ENCODE measurements at regions not wholly inside any gene's neighbourhood (a gene's known extent, or its start where the extent isn't known, plus 50 kb on each side); places are given as distances from the start of the nearest gene placed in this dataset.

- peaks cover 0 to 3% of the 10 kb centered on the region in 2 donors for H3K9me3 ChIP-seq (replicated peaks in 1 of 2; ENCODE audit: control insufficient read depth in 1 of 2, insufficient read depth in 1 of 2, low read length in 2 of 2)
- intact Hi-C loops (cut with micrococcal nuclease), result no loop called here
- H3K9ac ChIP-seq (ENCODE audit: insufficient read depth, low read length, poor library complexity, severe bottlenecking), result no peak overlapping the region
- Mint-ChIP-seq H3K4me1 (no peaks in the 10 kb centered on the region), H3K4me3 (no peak overlapping the region), H3K9me3 (peaks cover 0 to 4% (median 0%) of the 10 kb centered on the region in 7 donors), H3K36me3 (no peaks in the 10 kb centered on the region), H3K27me3 (ENCODE audit: low read depth in 3 of 3) (peaks cover 14 to 28% (median 21%) of the 10 kb centered on the region in 3 donors), H3K27ac (no peak overlapping the region)
- H3K27me3 ChIP-seq (ENCODE audit: control insufficient read depth in 2 of 2, insufficient read depth in 2 of 2, low read length in 2 of 2), result peaks cover 0 to 4% of the 10 kb centered on the region in 2 donors
- no peak overlapping the region for H3K27ac ChIP-seq (ENCODE audit: low read depth in 1 of 2, low read length in 2 of 2)
- no peaks in the 10 kb centered on the region for H3K79me2 ChIP-seq (ENCODE audit: insufficient read depth, low read length)
- no peak overlapping the region for H2AFZ ChIP-seq (ENCODE audit: insufficient read depth, low read depth, low read length, poor library complexity, severe bottlenecking)
- no peaks in the 10 kb centered on the region for H3K4me1 ChIP-seq (ENCODE audit: control insufficient read depth in 1 of 2, insufficient read depth in 2 of 2, low read length in 2 of 2)
- no peak overlapping the region for H3K4me2 ChIP-seq (replicated peaks; ENCODE audit: extremely low read depth, low read length, poor library complexity, severe bottlenecking)
- no peaks in the 10 kb centered on the region for H4K20me1 ChIP-seq (ENCODE audit: insufficient read depth, low read length)
- WGBS (ENCODE audit: insufficient coverage), result no CpG with 5 or more reads among the region's 3 CpGs
- TF ChIP-seq CTCF (IDR thresholded peaks at IDR 0.05), result no peak
- H3K4me3 ChIP-seq (replicated peaks in 1 of 3; ENCODE audit: low read depth in 2 of 3, low read length in 3 of 3), result no peak overlapping the region
- no peaks in the 10 kb centered on the region for H3K36me3 ChIP-seq (replicated peaks in 1 of 2; ENCODE audit: control insufficient read depth in 1 of 2, insufficient read depth in 2 of 2, low read length in 2 of 2)
- no peak for DNase-seq
Measured at GRCh38 chr16:86325360-86325759, 185.0 kb upstream of the FOXF1 start.

GRCh38 chr16:86325895-86326294 lies 184.4 kb upstream of the FOXF1 start:
- WGBS (ENCODE audit: insufficient coverage), result no CpG with 5 or more reads among the region's 6 CpGs
- peaks cover 15 to 31% (median 19%) of the 10 kb centered on the region in 3 donors for H3K27me3 Mint-ChIP-seq (ENCODE audit: low read depth in 3 of 3)
- DNase-seq, result no peak
- TF ChIP-seq CTCF (IDR thresholded peaks at IDR 0.05), result no peak
- no peaks in the 10 kb centered on the region for H3K36me3 Mint-ChIP-seq
- intact Hi-C loops (cut with micrococcal nuclease), result no loop called here
- H3K27ac Mint-ChIP-seq, result no peak overlapping the region
- H3K4me1 Mint-ChIP-seq, result no peaks in the 10 kb centered on the region
- H3K27me3 ChIP-seq (ENCODE audit: control insufficient read depth in 2 of 2, insufficient read depth in 2 of 2, low read length in 2 of 2), result peaks cover 0 to 4% of the 10 kb centered on the region in 2 donors
- no peak overlapping the region for H3K4me2 ChIP-seq (replicated peaks; ENCODE audit: extremely low read depth, low read length, poor library complexity, severe bottlenecking)
- H2AFZ ChIP-seq (ENCODE audit: insufficient read depth, low read depth, low read length, poor library complexity, severe bottlenecking), result no peak overlapping the region
- H3K4me3 Mint-ChIP-seq, result no peak overlapping the region
- H3K27ac ChIP-seq (ENCODE audit: low read depth in 1 of 2, low read length in 2 of 2), result no peak overlapping the region
- no peaks in the 10 kb centered on the region for H4K20me1 ChIP-seq (ENCODE audit: insufficient read depth, low read length)
- peaks cover 0 to 4% (median 0%) of the 10 kb centered on the region in 7 donors for H3K9me3 Mint-ChIP-seq
- no peak overlapping the region for H3K9ac ChIP-seq (ENCODE audit: insufficient read depth, low read length, poor library complexity, severe bottlenecking)
- H3K36me3 ChIP-seq (replicated peaks in 1 of 2; ENCODE audit: control insufficient read depth in 1 of 2, insufficient read depth in 2 of 2, low read length in 2 of 2), result no peaks in the 10 kb centered on the region
- H3K79me2 ChIP-seq (ENCODE audit: insufficient read depth, low read length), result no peaks in the 10 kb centered on the region
- H3K4me3 ChIP-seq (replicated peaks in 1 of 3; ENCODE audit: low read depth in 2 of 3, low read length in 3 of 3), result no peak overlapping the region
- H3K9me3 ChIP-seq (replicated peaks in 1 of 2; ENCODE audit: control insufficient read depth in 1 of 2, insufficient read depth in 1 of 2, low read length in 2 of 2), result peaks cover 0 to 3% of the 10 kb centered on the region in 2 donors
- H3K4me1 ChIP-seq (ENCODE audit: control insufficient read depth in 1 of 2, insufficient read depth in 2 of 2, low read length in 2 of 2), result no peaks in the 10 kb centered on the region
